ENCODE measurements at regions not wholly inside any gene's neighbourhood (a gene's known extent, or its start where the extent isn't known, plus 50 kb on each side); places are given as distances from the start of the nearest gene placed in this dataset.

- no peak for DNase-seq (ENCODE audit: low read depth, low spot score)
Measured at GRCh38 chr4:30932581-30932980, 212.4 kb downstream of the PCDH7 start.

GRCh38 chr4:30939069-30939468 is 218.9 kb downstream of the PCDH7 start:
- DNase-seq (ENCODE audit: low read depth, low spot score), result no peak

GRCh38 chr4:30939684-30940083 is 219.5 kb downstream of the PCDH7 start:
- DNase-seq (ENCODE audit: low read depth, low spot score), result no peak

DNA sequence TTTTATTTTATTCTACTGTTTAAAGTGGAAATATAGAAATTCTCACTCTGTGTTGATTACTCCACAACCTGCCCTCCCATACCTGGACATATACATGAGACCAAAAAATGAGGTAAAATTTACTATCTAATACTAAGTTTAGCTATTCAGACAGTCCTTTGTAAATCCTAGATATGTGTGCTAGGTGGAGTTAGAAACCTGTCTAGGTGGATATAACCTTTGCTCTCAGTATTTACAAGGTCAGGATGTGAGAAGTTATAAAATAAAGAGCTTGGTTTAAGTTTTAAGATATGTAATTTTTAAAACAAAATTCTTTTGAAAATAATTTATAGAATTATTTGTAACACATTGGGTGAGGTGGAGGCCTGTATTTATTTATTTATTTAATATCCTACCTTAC is 221.5 kb downstream of the PCDH7 start:
- DNase-seq (ENCODE audit: low read depth, low spot score), result no peak

GRCh38 chr4:30943356-30943755 is 223.2 kb downstream of the PCDH7 start:
- DNase-seq (ENCODE audit: low read depth, low spot score), result no peak

GRCh38 chr4:30945586-30945985 is 225.4 kb downstream of the PCDH7 start:
- DNase-seq (ENCODE audit: low read depth, low spot score), result no peak

DNA sequence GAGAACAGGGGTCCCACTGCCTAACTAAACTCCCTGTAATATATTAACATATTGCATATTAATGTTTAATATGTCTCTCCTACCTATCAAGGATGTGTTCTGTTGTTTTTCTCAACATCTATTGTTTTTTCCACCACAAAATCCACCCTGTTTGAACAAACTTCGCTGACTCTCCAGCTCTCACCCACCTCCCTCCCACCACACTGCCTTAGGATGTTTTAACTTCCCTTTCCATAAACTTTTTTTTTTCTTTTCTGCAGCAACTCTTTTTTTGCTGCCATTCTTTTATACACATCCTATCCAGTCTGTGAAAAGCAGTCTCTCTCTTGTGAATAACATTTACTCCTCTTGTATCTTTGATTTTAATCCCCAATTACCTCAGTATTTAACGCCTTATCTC is 226.1 kb downstream of the PCDH7 start:
- DNase-seq (ENCODE audit: low read depth, low spot score), result no peak

- no peak for DNase-seq (ENCODE audit: low read depth, low spot score)
Measured at GRCh38 chr4:30948653-30949052, 228.5 kb downstream of the PCDH7 start.

DNA sequence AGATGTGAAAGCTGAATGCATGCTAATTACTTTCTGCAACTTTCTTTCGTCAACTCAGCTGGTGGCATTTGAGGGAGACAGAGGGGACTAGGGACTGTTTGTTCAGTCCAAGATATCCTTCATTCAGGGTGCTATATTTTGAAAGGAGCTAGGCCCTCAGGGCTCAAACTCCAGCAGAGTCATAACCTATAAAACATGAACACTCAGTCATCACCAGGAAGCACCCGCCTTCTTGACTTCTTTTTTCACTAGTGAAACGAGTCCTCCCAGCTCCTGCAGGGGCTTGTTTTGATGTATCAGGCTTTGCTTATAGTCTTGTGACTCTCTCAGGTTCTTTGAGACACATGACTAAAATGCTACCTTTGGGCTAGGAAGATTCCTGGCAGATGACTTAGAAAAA is 230.6 kb downstream of the PCDH7 start:
- no peak for DNase-seq (ENCODE audit: low read depth, low spot score)

DNA sequence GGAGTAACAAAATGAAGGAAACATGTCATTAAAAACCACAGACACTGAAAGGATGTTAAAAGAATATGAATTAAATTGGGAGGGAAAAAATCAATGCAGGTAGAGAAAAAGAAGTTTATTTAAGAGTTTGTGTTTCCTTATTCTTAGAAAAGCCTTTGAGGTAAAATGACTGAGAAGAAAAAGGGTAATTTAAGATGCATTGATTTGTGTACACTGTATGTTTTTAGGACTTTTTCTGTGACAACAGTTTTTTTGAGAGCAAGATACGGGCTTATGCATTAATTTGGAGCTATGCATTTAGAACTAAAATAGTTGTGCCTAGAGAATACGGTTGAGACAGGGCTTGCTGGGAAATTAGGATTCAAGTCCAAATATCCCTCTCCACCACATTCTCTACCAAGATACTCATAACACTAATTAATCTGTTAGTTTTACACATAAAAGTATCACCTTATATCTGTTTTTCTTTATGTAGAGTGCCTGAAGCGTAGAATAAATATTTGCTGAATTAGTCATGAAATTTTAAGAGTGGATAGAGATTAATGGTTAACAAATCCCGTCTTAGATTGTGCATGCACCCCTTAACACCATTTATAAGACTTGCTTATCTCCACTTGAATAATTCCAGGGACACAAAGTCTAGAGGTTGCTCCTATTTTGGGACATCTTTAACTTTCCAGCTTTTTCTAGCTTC is 232.5 kb downstream of the PCDH7 start:
- no peak for DNase-seq (ENCODE audit: low read depth, low spot score)

DNA sequence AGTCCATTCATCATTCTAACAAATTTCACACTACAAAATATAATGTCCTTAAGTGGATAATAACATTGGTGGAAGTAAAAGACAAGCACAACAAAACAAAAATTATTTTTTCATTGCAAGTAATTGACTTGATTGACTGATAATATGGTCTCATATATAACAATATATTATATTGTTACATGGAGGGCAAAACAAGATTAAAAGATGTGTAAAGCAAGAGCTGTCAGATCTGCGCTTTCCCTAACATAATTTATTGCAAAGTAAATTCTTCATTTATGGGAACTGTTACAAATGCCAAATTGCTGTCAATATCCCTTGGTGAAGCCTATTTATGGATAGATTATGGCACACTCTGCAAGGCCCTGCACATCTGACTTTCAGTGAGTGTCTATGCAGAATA is 233.6 kb downstream of the PCDH7 start:
- DNase-seq (ENCODE audit: low read depth, low spot score), result no peak

DNA sequence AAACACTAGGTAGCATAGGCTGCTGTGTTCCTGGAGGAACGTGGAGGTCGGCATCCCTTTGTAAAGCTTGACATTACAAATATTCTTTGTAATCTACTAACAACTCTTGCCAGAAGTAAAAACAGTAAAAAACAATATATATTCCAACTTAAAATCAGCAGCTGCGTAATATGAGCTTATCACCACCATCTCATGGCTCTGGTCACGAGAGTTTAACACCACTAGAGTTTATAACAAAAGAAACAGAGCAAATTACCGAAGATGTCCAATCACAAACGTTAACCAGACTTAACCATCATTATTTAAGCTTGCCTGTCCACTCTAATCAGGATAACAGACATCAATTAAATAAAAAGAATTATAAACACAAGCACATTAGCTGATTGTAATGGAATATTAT is 236.7 kb downstream of the PCDH7 start:
- DNase-seq (ENCODE audit: low read depth, low spot score), result no peak

- DNase-seq (ENCODE audit: low read depth, low spot score), result no peak
Measured at GRCh38 chr4:30957706-30958105, 237.5 kb downstream of the PCDH7 start.

DNA sequence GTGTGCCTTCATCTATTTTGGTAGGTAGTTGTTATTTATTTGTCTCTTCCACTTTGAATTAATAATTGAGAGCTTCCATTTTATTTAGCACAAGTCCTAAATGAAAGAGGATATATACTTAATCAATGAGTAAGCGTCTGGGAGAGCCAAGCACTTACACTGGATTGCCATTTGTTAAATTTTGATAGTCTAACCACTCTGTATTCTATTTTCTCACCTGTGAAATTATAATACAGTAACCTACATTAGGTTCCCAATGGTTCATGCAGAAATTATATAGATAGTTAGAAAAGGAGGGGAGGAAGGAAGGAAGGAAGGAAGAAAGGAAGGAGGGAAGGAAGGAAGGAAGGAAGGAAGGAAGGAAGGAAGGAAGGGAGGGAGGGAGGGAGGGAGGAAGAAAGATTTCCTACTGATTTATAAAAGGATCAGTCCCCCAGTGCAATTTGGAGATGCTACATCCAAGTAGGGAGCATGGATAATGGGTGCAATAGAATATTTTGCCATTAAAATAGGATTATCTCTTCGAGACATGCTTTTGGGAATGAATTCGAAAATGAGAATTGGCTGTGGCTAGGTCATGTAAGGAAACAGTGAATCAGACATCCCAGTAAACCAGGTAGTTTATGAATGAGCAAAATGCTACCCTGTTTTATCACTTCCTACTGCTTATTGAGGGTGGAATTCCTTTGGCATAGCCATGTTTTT is 239.8 kb downstream of the PCDH7 start:
- DNase-seq (ENCODE audit: low read depth, low spot score), result no peak

DNA sequence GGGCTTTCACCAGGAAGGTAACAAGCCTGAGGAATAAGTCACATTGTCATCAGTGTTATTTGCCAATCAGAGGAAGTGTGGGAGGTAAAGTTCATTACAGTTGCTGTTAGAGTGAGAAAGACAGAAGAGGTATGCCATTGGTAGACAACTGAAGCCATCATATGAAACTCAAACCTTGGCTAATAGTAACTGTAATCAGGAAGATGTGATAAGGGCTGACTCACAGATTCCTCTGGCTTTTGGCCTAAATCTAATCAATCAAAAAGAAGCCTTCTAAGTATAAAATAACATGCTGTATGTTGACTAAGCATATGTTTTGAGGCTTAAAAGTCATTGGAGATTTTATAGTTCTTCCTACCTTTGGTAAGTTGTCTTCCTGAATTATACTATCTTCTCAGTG is 242.8 kb downstream of the PCDH7 start:
- no peak for DNase-seq (ENCODE audit: low read depth, low spot score)

GRCh38 chr4:30968926-30969325 is 248.8 kb downstream of the PCDH7 start:
- DNase-seq (ENCODE audit: low read depth, low spot score), result no peak

- DNase-seq (ENCODE audit: low read depth, low spot score), result no peak
Measured at GRCh38 chr4:30972542-30972941, 252.4 kb downstream of the PCDH7 start.

GRCh38 chr4:30973993-30974392 is 253.8 kb downstream of the PCDH7 start:
- no peak for DNase-seq (ENCODE audit: low read depth, low spot score)

DNA sequence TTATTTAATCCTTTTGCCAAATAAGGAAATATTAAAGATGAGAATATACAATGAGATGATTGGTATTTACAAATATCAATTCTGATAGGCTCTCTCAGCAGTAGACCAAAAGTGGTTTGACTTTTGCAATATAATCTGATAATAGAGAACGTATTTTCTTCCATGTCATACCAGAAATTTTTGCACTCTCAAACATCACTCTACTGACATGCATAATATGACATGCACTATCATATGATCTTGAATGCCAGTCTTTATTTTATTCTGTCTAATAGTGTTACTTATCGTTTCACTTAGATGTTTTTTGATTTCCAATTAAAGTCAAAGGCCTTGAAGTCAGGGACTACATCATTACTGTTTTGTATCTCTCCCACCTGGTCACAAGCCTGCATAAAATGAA is 259.2 kb downstream of the PCDH7 start:
- no peak for DNase-seq (ENCODE audit: low read depth, low spot score)

GRCh38 chr4:30989508-30989907 is 269.3 kb downstream of the PCDH7 start:
- no peak for DNase-seq (ENCODE audit: low read depth, low spot score)

GRCh38 chr4:30996841-30997240 is 276.7 kb downstream of the PCDH7 start:
- no peak for DNase-seq (ENCODE audit: low read depth, low spot score)

GRCh38 chr4:31005037-31005436 is 284.9 kb downstream of the PCDH7 start:
- no peak for DNase-seq (ENCODE audit: low read depth, low spot score)

GRCh38 chr4:31007858-31008257 is 287.7 kb downstream of the PCDH7 start:
- DNase-seq (ENCODE audit: low read depth, low spot score), result no peak

DNA sequence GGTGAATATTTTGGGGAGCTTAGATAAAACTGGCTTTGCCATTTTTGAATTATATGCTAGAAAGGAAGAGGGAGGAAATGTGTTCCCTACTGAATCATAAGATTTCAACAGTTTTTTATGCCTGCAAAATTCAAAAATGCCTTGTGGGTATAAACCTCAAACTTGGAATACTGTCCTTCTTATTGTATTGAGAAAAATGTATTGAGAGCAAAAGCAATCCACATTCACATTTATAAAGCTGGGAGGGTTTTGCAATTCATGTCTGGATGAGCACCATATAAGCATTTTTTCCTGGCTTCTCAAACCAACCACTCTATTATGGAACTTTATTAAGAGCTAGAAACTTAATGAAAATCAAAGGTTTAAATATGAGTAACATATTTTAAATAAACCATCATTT is 289.8 kb downstream of the PCDH7 start:
- DNase-seq (ENCODE audit: low read depth, low spot score), result no peak
